NOMO-1 (cell line): ENCODE measurements at regions not wholly inside any gene's neighbourhood (a gene's known extent, or its start where the extent isn't known, plus 50 kb on each side); places are given as distances from the start of the nearest gene placed in this dataset.

Experiments used
- DNase-seq, 2 experiments: peaks; one replicate each; lab custom pipeline; 2025; ENCODE audit not compliant: unreplicated experiment in 2 of 2; lab: John Stamatoyannopoulos, UW

DNA sequence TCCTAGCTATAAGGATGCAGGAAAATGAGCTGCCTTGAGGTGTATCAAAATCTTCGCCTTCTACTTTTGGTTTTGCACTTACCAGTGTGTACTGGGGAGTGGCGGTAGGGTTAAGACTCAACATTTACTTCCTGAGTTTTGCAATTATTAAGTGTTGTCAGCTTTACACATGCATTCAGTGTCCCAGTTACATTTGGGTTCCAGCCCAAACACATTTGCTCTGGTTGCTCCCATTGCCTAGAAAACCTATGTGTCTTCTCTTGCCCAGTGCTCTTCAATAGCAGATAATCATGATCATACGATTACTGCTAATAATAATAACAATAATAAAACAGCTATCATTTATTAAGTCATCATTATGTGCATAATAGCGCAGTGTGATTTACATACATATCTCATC, 241.5 kb upstream of the PAPPA start:
- DNase-seq, result no peak

DNA sequence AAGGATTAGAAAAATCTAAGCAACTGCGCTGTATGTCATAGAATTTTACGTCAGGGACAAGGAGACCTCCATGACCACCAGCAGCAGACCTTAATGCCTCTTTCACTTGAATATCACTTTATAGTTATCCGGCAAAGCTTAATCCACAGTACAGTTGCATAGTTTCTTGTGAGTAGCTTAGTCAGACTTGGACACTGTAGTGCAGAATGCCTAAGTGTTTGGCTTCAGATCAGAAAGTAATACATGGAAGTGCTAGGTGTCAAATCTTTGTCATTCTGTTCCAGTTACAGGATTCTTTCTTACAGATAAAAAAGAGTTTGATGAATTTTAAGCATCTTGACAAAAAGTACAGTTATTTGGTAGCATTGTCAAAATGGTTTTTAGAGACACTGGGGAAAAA, 239.9 kb upstream of the PAPPA start:
- DNase-seq, result no peak

DNA sequence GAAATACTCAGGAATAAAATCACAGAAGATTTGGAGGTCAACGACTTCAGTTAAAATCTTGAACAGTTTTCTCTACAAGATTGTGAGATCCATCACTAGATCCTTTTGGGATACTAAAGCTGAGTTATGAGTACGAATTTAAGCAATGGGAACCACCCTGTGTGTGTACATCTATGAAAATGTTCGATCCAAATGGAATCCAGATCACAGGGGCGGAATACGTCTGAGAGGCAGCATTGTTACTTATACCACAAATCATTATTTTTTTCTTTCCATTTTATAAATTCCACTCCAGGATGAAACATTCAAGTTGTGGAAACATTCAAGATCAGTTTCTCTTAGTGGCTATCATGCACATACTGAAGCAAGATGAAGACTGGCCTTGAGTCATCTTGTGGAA, 239.3 kb upstream of the PAPPA start:
- DNase-seq, result no peak

DNA sequence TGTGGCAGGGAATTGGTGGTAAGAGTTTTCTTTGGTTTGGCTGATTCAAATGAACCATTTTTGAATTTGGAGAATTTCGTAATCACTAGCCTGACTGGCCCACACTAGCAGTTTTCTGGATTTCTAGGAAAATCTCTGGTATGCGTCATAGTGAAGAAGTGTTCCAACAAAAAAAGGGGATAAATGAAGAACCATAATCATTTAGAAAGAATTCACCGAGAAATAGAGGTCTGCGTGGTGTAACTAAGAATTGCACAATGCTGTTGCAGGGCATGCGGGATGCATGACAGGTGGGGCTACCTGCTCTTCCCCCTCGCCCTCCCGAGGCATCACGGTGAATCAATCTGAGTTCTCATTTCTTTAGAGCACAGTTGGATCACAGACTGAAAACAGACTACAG, 232.3 kb upstream of the PAPPA start:
- DNase-seq, result no peak

DNA sequence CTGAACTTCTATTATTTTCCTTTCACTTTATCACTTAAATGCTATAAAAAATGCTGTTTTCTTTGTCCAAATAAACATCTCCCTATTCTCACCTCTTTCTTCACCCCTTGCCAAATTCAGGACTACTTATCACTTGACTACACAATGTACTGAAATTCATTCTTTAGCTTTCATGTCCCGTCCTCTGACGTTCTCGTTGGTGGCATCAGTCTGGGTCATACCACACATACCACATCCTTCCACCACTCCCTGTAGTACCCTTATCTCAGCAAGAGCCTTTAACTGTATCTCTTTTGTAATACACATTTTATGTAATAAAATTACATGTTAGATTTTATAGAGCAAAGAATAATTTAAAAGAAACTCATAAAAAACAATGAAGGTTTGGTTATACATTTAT, 231.1 kb upstream of the PAPPA start:
- no peak for DNase-seq

DNA sequence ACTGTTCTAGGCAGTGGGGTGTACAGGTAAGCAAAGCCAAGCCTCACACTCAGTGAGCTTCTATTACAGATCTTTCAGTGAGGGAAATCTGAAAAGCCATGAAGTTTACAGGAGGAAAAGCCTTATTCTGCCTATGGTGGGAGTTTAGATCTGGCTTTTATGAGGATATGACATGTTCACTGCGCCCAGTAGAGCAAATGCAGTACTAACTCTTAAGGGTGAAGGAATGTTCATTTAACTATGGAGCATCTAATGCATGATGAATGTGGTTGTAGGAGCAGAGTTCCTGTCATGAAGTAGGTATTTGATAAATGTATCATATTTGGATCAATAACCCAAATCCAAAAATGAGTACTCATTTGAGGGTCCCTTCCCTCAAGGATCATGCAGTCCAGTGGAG, 230.2 kb upstream of the PAPPA start:
- no peak for DNase-seq

DNA sequence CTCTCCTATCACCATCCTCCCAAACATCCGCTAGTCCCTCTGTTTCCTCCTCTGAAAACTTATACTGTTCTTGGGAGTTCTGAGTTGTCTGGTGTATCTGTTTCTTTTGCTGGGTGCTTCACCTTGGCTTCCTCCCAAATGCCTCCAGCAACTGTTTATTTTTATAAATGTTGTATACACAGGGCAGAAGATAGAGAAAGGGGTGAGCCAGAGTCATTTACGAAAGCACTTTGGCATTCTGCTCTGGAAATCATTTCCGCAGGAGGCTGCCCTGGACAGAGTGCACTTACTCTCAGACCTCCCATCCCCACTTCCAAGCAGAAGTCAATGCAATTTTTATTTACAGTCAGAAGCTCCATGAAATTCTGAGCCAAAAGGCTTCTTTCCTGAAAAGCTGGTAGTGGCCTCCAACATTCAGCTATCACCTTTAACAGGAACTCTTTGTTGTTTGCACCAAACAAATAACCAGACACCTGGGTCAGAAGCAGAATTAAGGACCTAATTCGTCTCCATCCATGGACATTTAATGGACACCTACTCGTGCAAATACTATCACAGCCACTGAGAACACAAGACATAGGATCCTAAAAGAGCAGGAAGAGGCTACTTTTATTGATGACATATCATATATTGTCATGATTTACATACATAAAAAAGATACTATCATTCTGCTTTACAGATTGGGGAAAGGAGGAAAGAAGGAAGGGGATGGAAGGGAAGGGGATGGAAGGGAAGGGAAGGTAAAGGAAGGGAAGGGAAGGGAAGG, 229.5 kb upstream of the PAPPA start:
- no peak for DNase-seq

DNA sequence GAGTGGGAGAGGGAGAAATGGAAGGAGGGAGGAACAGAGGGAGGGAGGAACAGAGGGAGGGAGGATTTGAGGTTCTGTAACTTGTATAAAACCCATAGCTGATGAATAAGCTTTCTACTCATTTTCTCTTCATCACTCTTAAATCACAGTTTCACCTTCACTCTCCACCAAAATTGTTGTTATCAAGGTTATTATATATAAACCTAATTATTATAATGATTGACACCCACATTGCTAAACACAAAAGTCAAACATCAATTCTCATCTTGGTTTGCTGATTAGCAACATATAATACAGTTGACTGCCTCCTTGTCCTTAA, 229.0 kb upstream of the PAPPA start:
- no peak for DNase-seq

DNA sequence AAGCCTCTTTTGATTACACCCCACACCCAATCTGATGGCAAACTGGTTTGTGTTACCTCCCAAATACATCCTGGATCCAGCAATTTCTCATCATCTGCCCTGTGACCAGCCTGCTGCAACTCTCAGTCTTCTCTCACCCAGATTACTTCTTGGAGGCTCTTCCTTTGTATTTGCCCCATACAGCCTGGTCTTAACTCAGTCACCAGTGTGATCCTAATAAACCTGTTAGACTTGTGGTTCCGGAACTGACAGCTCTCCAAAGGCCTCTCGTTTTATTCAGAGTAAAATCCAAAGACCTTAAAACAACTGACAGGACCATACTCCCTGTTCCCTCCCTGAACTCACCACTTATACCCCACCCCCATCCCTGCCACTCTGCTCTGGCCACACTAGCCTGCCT, 228.2 kb upstream of the PAPPA start:
- no peak for DNase-seq

DNA sequence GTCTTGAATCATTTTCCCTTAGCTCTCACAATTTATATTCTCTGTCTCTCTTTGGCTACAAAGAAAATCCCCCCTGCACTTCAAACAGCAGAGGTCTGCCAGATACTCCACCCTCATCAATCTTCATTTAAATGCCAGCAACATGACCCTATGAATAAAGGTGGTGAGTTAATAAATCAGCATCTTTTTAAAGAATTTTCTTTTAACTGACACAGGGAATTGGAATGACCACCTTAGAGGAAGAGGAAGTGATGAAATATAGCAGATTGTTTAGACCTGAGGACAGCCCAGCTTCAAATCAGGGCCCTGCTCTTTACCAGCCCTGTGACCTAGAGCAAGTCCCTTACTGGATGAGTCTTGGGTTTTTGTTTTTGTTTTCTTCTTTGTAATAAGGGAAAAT, 223.1 kb upstream of the PAPPA start:
- no peak for DNase-seq

DNA sequence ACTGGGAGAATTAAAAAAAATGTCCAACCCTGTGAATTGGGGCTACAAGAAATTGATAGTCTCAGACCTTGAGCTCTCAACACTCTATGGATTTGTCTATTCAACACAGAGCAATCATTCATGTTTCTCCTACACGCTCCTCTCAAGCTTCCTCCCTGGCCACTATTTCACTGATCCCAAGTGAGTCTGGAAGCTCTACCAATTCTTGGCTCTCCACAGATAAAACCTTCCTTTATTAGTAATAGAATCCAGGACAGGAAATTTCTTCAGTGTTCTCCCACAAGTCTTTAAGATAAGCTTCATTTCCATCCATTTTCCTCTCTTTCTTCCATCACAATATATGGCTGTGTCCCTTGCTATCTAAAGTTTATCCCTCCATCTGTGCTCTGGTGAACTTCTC, 215.1 kb upstream of the PAPPA start:
- no peak for DNase-seq

DNA sequence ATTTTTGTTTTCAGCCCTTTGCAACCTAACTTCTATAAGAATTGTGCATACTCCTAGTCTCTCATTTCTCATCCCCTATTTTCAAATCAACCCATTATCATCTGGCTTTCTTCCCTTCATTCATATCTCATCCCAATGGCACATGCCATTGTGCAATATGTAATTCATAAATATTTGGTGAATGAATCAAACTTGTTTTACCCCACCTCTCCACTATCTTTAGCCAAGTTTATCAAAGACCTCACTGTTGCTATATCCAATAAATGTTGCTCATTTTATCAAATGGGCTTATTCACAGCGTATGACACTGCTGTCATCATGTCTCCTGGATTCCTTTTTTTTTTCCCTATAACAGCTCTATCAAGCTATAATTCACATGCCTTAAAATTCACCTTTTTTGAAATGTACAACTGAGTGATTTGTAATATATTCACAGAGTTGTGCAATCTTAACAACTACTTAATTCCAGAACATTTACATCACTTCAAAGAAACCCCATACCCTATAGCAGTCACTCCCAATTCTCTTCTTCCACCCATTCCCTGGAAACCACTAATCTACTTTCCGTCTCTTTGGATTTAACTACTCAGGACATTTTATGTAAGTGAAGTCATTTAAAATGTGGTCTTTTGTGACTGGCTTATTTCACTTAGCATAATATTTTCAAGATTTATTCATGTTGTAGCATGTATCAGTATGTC, 214.4 kb upstream of the PAPPA start:
- no peak for DNase-seq

DNA sequence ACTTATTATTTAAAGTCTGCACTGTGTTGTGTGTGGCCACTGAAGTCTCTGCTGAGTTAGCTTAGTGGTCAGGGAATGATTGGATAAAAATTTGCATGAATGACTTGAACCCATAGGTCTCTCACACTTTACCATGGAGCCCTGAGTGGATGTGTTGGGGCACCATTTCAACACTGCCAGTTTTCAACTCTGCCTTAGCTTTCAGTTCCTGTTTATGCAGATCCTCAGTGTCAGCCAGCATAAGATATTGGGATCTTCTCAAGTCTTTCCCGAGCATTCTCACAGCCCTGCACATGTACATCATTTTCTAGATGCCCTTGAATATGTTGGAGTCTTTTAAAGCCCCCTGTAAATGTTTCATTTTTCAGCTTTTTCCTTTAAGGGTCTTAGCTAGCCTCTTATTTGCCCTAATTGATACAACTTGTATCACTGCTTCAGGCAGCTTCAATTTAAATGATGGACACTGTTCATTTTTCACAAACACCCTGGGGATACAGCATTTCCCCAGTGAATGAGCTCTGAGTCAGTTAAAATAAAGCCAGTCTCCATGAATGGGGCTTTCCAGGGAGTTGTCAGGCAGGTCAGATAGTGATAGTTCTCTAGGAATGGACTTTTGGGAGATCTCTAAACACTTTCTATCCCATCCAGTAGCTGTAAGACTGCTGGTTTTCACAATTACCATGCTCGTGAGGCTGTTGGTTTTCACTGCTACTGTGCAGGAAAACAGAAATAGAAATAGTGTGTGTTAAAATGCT, 211.9 kb upstream of the PAPPA start:
- DNase-seq, result no peak

DNA sequence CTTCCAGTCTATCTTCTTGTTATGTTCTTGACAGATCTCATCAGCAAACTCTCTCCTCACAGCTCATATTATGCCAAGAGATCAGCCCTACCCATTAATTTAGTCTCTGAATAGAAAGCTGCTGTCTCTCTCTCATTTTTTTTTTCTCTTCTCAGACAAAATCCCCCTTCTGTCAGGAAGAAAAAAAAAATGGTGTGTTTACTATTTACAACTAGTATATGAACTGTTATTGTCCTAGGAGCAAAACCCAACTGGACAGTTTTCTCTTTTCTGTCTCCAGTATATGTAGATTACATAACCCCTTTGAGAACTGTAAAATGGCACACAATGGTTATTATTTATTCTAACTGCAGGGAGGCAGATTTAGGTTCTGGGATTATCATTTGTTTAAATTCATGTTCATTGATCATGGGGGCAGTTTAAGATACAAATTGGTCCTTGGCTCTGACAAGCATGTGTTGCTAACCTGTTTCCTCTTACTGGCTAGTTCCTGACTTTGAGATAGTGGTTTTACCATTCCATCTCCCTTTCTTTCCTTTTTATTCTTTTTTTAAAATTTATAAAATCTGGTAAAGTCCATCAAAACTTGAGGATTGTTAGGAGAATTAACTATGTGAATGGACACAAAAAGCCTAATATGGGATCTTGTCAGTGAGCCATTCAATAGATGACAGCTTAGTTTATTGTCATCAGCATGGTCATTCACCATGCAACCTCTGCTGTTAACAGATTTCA, 210.0 kb upstream of the PAPPA start:
- no peak for DNase-seq

DNA sequence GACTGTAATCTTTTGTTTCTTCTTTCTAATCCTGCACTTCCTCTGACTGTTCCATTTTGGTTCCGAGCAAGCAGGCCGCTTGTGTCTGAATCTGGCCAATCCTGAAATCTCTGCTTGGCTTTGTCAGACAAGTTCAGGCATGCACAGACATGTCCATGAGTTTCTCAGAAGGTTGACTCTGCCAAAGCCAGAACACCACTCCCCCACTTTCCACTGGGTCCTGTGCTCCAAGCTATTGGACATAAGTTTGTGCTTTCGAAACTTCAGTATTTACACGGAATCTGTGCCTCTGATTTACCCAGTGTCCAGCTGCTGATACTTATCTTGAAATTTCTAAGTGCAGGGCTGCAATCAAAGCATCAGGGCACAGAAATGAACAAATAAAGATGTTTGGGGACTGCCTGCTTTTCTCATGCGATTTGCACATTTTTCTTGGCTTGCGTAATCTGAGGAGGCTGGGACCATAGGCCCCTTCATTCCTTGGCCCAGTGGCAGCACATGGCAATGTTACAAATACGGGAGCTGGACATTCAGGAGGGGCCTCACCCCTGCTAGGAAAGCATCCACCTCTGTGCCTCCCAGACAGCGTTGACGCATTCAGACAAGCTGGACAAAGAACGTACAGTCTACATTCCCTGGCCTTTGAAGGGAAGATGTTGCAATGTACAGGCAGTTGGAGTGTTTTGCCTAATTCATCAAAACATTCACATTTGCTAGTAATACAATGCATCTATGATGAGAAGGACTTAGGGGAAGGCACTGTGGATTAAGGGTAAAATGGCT, 209.2 kb upstream of the PAPPA start:
- no peak for DNase-seq

DNA sequence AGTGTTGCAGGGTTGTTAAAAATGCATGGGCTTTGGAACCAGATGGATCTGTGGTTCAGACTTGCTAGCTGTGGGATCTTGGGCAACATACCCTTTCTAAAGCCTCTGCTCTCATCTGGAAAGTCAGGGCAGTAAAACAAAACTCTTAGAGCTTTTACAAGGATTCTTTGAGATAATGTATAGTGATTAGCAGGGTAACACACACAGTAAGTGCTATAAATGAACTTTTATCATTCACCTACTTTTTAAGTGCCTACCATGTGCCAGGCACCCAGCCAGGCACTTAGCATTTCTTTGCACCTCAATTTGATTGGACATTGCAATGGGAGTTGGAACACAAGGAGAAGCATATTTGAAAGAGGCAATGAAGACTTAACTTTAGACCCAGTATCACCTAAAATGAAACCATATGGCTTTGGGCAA, 208.6 kb upstream of the PAPPA start:
- DNase-seq, result no peak

DNA sequence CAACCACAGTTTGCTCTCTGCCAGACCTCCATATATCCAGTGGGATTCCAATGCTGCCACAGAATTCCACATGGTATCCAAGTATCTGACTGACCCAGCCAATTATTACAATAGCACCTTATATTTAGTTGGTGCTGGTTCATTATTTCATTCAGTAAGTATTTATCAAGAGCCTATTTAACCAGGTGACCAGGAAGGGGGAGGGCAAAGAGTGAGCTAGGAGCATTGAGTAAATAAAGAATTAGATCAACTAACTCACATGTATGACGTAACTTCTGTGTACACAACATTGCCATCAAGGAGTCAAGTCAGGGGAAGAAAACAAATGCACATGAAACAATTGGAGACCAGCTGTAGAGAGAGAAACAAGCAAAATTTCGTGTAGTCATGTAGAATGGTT, 207.1 kb upstream of the PAPPA start:
- DNase-seq, result no peak

DNA sequence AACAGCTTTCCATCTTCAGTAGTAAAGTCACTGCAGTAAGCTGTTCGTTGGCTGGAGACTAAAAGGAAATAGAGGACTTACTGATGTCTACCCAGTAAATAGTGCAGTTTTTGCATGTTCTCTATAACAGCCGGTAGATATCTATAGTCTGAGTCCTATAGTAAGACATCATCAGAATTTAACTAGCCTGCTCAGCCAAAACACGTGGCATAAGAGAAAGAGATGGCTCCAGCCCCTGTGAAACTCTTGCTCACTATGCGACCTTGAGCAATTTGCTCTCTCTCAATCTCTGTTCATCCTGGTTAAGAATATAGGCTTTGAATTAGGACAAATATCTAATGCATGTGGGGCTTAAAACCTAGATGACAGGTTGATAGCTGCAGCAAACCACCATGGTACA, 201.6 kb upstream of the PAPPA start:
- DNase-seq, result no peak

DNA sequence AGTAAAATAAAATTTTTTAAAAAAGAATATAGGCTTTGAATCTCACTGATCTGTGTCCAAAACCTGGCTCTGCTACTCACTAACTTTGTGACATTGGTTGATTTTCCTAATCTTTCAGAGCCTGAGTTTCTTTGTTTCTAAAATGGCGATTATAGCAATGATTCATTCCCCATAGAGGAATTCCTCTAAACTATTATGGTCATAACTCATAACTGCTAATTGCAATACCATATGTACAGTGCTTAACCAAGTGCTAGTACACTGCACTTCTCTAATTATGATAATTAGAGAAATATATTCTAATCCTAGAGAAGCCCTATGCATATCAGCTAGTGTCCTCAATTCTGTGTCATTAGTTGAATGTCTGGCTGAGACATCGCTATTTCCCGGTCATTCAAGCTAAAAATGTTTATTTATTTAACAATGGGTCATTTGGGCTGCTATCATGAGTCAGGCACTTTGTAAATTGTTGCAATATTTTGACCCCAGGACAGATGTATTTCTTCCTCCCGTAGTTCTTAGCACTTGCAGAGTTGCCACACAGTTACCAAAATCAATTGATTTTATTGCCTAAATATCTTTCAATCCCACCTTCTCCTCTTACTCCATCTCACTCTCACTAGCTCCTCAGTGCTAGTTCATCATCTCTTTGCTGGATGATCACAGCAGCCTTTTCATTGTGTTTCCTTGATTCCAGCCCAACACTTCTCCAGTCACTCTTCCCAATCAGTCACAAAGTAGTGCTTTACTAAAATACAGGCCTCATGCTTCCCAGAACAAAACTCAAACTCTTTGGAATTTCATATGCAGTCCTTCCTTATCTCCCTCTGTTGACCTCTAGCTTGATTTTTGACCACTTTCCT, 200.9 kb upstream of the PAPPA start:
- no peak for DNase-seq

DNA sequence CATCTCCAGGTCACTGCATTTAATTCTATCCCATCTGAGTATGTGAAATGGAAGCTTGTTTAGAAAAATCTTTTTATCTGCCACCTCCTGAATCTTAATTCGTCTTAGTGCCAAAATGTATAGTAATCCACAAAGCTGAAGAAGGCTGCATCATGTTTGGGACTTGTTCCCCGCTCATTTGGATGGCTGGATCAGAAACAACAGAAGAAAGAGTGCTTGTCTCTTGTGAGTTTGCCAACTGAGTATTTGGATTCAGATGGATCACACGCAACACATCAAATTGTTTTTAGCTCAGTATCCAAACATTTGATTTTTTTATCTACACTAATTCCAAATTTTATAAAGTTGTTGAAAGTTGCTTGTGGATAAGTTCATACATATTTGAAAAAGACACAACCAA, 197.2 kb upstream of the PAPPA start:
- no peak for DNase-seq
